Retinal pigment epithelial cell (primary cell): ENCODE measurements at regions not wholly inside any gene's neighbourhood (a gene's known extent, or its start where the extent isn't known, plus 50 kb on each side); places are given as distances from the start of the nearest gene placed in this dataset.

ENCODE experiments used
- DNase-seq: peaks from one replicate; pipeline ENCODE4 v3.0.0-alpha.2; 2010; ENCODE audit warnings: low read depth
- H3K4me3 ChIP-seq: 2 replicates; pipeline ENCODE4 v1.5.1; 2011; ENCODE audit warnings: mild to moderate bottlenecking, low read length, control low read depth, moderate library complexity
- CTCF ChIP-seq: conservative IDR thresholded peaks from 2 replicates; pipeline ENCODE4 v1.5.1; 2011; ENCODE audit warnings: low read depth, low read length, control low read depth, inconsistent platforms

- DNase-seq, result no peak
- TF ChIP-seq CTCF, result no peak
- H3K4me3 ChIP-seq, result no peak overlapping the region
Observed at GRCh38 chr1:208520438-208521099, 276.4 kb upstream of the PLXNA2 start.

GRCh38 chr1:208521534-208521933, 277.4 kb upstream of the PLXNA2 start:
- no peak for DNase-seq
- TF ChIP-seq CTCF, result no peak
- H3K4me3 ChIP-seq, result no peak overlapping the region

GRCh38 chr1:208523007-208523406, 278.8 kb upstream of the PLXNA2 start:
- no peak for DNase-seq
- TF ChIP-seq CTCF, result no peak

GRCh38 chr1:208524376-208524775, 280.2 kb upstream of the PLXNA2 start:
- no peak for TF ChIP-seq CTCF
- H3K4me3 ChIP-seq, result no peak overlapping the region
- no peak for DNase-seq

More at GRCh38 chr1:208523007-208523406, 278.8 kb upstream of the PLXNA2 start:
- no peak overlapping the region for H3K4me3 ChIP-seq

GRCh38 chr1:208524925-208525324, 280.7 kb upstream of the PLXNA2 start:
- no peak for TF ChIP-seq CTCF
- DNase-seq, result no peak
- no peak overlapping the region for H3K4me3 ChIP-seq

GRCh38 chr1:208525417-208525816, 281.2 kb upstream of the PLXNA2 start:
- no peak for TF ChIP-seq CTCF

GRCh38 chr1:208526613-208527125, 282.5 kb upstream of the PLXNA2 start:
- DNase-seq, result no peak
- TF ChIP-seq CTCF, result no peak
- no peak overlapping the region for H3K4me3 ChIP-seq

More at GRCh38 chr1:208525417-208525816, 281.2 kb upstream of the PLXNA2 start:
- no peak overlapping the region for H3K4me3 ChIP-seq
- peak; percentile 8 for DNase-seq
